Liver (tissue), 8 donors: ENCODE measurements at regions not wholly inside any gene's neighbourhood (a gene's known extent, or its start where the extent isn't known, plus 50 kb on each side); places are given as distances from the start of the nearest gene placed in this dataset.

Source experiments
- DNase-seq: peaks from one replicate; pipeline ENCODE4 v3.0.0-alpha.2; 2017; ENCODE audit warnings: low spot score
- H3K27ac ChIP-seq, 2 donors: one replicate each; pipeline ENCODE4 v1.7.0; 2013; ENCODE audit warnings: inconsistent platforms in 2 of 2, low read length in 2 of 2, control low read depth in 1 of 2, low read depth in 1 of 2, mild to moderate bottlenecking in 1 of 2
- H3K27me3 ChIP-seq, 4 donors: one replicate each; pipeline versions ENCODE4 v1.6.1 to v1.7.0; 2013; ENCODE audit warnings: low read length in 3 of 4, inconsistent platforms in 1 of 4, mild to moderate bottlenecking in 1 of 4, moderate library complexity in 1 of 4; ENCODE audit not compliant: control insufficient read depth in 4 of 4, insufficient read depth in 4 of 4
- H3K36me3 ChIP-seq, 4 donors: one replicate each; pipeline versions ENCODE4 v1.6.1 to v1.7.0; 2013; ENCODE audit warnings: low read length in 3 of 4, mild to moderate bottlenecking in 3 of 4, low read depth in 1 of 4, moderate library complexity in 1 of 4; ENCODE audit not compliant: control insufficient read depth in 4 of 4, insufficient read depth in 3 of 4
- H3K4me1 ChIP-seq, 4 donors: one replicate each; pipeline versions ENCODE4 v1.6.1 to v1.7.0; 2013; ENCODE audit warnings: low read length in 3 of 4, mild to moderate bottlenecking in 3 of 4, moderate library complexity in 1 of 4; ENCODE audit not compliant: control insufficient read depth in 4 of 4, insufficient read depth in 4 of 4
- H3K4me3 ChIP-seq, 3 donors: one replicate each; pipeline versions ENCODE4 v1.6.1 to v1.7.0; 2013; ENCODE audit warnings: low read length in 3 of 3, control low read depth in 1 of 3, low read depth in 1 of 3, mild to moderate bottlenecking in 1 of 3
- H3K9ac ChIP-seq, 2 donors: one replicate each; pipeline ENCODE4 v1.7.0; 2013; ENCODE audit warnings: low read length in 2 of 2, mild to moderate bottlenecking in 2 of 2, moderate library complexity in 2 of 2, control low read depth in 1 of 2, low read depth in 1 of 2
- H3K9me3 ChIP-seq, 4 donors: one replicate each; pipeline versions ENCODE4 v1.6.1 to v1.7.0; 2013; ENCODE audit warnings: low read length in 3 of 4; ENCODE audit not compliant: control insufficient read depth in 4 of 4
- ATF3 ChIP-seq: IDR thresholded peaks from 2 replicates; pipeline ENCODE4 v1.6.1; 2016; ENCODE audit warnings: antibody characterized with exemption
- CTCF ChIP-seq: fragments of 150-350 bp; IDR thresholded peaks from 2 replicates; pipeline ENCODE4 v1.5.1; 2017; ENCODE audit warnings: improper control_type of control experiment, low read depth, low read length; ENCODE audit not compliant: missing input control
- EGR1 ChIP-seq, 2 donors: IDR thresholded peaks; 2 replicates each; pipeline ENCODE4 v1.6.1; 2016 to 2018; ENCODE audit warnings: antibody characterized with exemption in 2 of 2, low read depth in 2 of 2
- FOXA1 ChIP-seq: IDR thresholded peaks from 2 replicates; pipeline ENCODE4 v1.6.1; 2016; ENCODE audit warnings: antibody characterized with exemption
- FOXA2 ChIP-seq: IDR thresholded peaks from 2 replicates; pipeline ENCODE4 v1.6.1; 2016; ENCODE audit warnings: antibody characterized with exemption
- GABPA ChIP-seq, 2 donors: IDR thresholded peaks in 1 of 2; conservative IDR thresholded peaks in 1 of 2; 2 replicates each; pipeline ENCODE4 v1.6.1; 2016; ENCODE audit warnings: antibody characterized with exemption in 2 of 2, mild to moderate bottlenecking in 1 of 2, moderate library complexity in 1 of 2
- HNF4A ChIP-seq, 2 donors: conservative IDR thresholded peaks; 2 replicates each; pipeline ENCODE4 v1.6.1; 2016; ENCODE audit warnings: antibody characterized with exemption in 2 of 2, mild to moderate bottlenecking in 2 of 2
- HNF4G ChIP-seq: IDR thresholded peaks from 2 replicates; pipeline ENCODE4 v1.6.1; 2016; ENCODE audit warnings: antibody characterized with exemption
- JUND ChIP-seq, 2 donors: IDR thresholded peaks; 2 replicates each; pipeline ENCODE4 v1.6.1; 2016; ENCODE audit warnings: antibody characterized with exemption in 2 of 2
- MAX ChIP-seq: IDR thresholded peaks from 2 replicates; pipeline ENCODE4 v1.6.1; 2016; ENCODE audit warnings: antibody characterized with exemption
- NR2F2 ChIP-seq: IDR thresholded peaks from 2 replicates; pipeline ENCODE4 v1.6.1; 2016; ENCODE audit warnings: antibody characterized with exemption
- RAD21 ChIP-seq, 2 donors: IDR thresholded peaks; 2 replicates each; pipeline ENCODE4 v1.6.1; 2016; ENCODE audit warnings: antibody characterized with exemption in 2 of 2, mild to moderate bottlenecking in 2 of 2
- REST ChIP-seq: IDR thresholded peaks from 2 replicates; pipeline ENCODE4 v1.6.1; 2016; ENCODE audit warnings: antibody characterized with exemption, mild to moderate bottlenecking
- RXRA ChIP-seq, 2 donors: IDR thresholded peaks; 2 replicates each; pipeline ENCODE4 v1.6.1; 2017 to 2018; ENCODE audit warnings: antibody characterized with exemption in 2 of 2, mild to moderate bottlenecking in 1 of 2
- TAF1 ChIP-seq: conservative IDR thresholded peaks from 2 replicates; pipeline ENCODE4 v1.6.1; 2016; ENCODE audit warnings: antibody characterized with exemption, mild to moderate bottlenecking
- YY1 ChIP-seq: IDR thresholded peaks from 2 replicates; pipeline ENCODE4 v1.6.1; 2016; ENCODE audit warnings: antibody characterized with exemption, mild to moderate bottlenecking
- ZBTB33 ChIP-seq: IDR thresholded peaks from 2 replicates; pipeline ENCODE4 v1.6.1; 2016; ENCODE audit warnings: antibody characterized with exemption
- WGBS: extraction: QIAGEN DNeasy Blood & Tissue Kit; methylation state at CpG from one replicate; pipeline ENCODE4 v1.1.7; 2013; 5-methylcytosine and 5-hydroxymethylcytosine counted together
- donor health status: healthy.
- donor health status: healthy.
- donor health status: healthy.
- donor health status: healthy.
- donor health status: healthy.

GRCh38 chr6:147735924-147736323 is 227.4 kb downstream of the SAMD5 start (continued):
- no peak for TF ChIP-seq REST

GRCh38 chr6:147737115-147737514 is 228.6 kb downstream of the SAMD5 start:
- Histone ChIP-seq H3K27ac (no peak overlapping the region), H3K4me1 (no peaks in the 10 kb centered on the region), H3K9me3 (no peaks in the 10 kb centered on the region), H3K27me3 (no peaks in the 10 kb centered on the region), H3K9ac (no peak overlapping the region), H3K36me3 (no peaks in the 10 kb centered on the region), H3K4me3 (no peak overlapping the region)
- DNase-seq: no peak
- no peak for TF ChIP-seq FOXA1
- no peak for TF ChIP-seq ZBTB33
- no peak for TF ChIP-seq YY1
- no peak for TF ChIP-seq TAF1
- no peak for TF ChIP-seq NR2F2
- no peak for TF ChIP-seq EGR1 (IDR thresholded peaks at IDR 0.05; ENCODE audit: low read depth in 2 of 2)
- no peak for TF ChIP-seq RXRA (IDR thresholded peaks at IDR 0.05)
- TF ChIP-seq FOXA2: no peak
- TF ChIP-seq RAD21 (IDR thresholded peaks at IDR 0.05): no peak
- no peak for TF ChIP-seq HNF4A (conservative IDR thresholded peaks at IDR 0.05)
- no peak for TF ChIP-seq CTCF
- no peak for TF ChIP-seq GABPA (IDR thresholded peaks at IDR 0.05 in 1 of 2, conservative IDR thresholded peaks at IDR 0.05 in 1 of 2)
- no peak for TF ChIP-seq REST
- TF ChIP-seq JUND (IDR thresholded peaks at IDR 0.05): no peak
- TF ChIP-seq HNF4G: no peak
- TF ChIP-seq MAX: no peak
- TF ChIP-seq ATF3: no peak
- WGBS: 91% methylated on average over 5 of the region's 5 CpGs
